GM23338 (cell line): ENCODE measurements at regions not wholly inside any gene's neighbourhood (a gene's known extent, or its start where the extent isn't known, plus 50 kb on each side); places are given as distances from the start of the nearest gene placed in this dataset.

Source experiments
- ATAC-seq: fragments of 200-7000 bp; cut with Tn5 transposase; 3 replicates; pipeline ENCODE4 v1.9.1; 2020
- DNase-seq: peaks from one replicate; pipeline ENCODE4 v3.0.0-alpha.2; 2015; ENCODE audit warnings: low spot score
- H2AFZ ChIP-seq: fragments of 200-600 bp; sonication (generic); 2 replicates; pipeline ENCODE4 v1.8.0; 2016; ENCODE audit warnings: antibody characterized with exemption, mild to moderate bottlenecking, moderate library complexity
- H3F3A ChIP-seq: fragments of 200-600 bp; sonication (generic); replicated peaks from 2 replicates; pipeline ENCODE4 v1.8.0; 2017; ENCODE audit warnings: antibody characterized with exemption, mixed run types, low read depth
- H3K27ac ChIP-seq: fragments of 200-600 bp; sonication (generic); 2 replicates; pipeline ENCODE4 v1.6.1; 2016; ENCODE audit warnings: low read depth
- H3K27me3 ChIP-seq: fragments of 200-600 bp; sonication (generic); 2 replicates; pipeline ENCODE4 v1.8.0; 2016; ENCODE audit warnings: mild to moderate bottlenecking, mixed run types, moderate library complexity; ENCODE audit not compliant: insufficient read depth
- H3K36me3 ChIP-seq: fragments of 200-600 bp; sonication (generic); 2 replicates; pipeline ENCODE4 v1.8.0; 2016; ENCODE audit warnings: mild to moderate bottlenecking; ENCODE audit not compliant: insufficient read depth
- H3K4me1 ChIP-seq: fragments of 200-600 bp; sonication (generic); 2 replicates; pipeline ENCODE4 v1.8.0; 2016; ENCODE audit warnings: mild to moderate bottlenecking, moderate library complexity; ENCODE audit not compliant: insufficient read depth
- H3K4me2 ChIP-seq: fragments of 200-600 bp; sonication (generic); 2 replicates; pipeline ENCODE4 v1.7.1; 2017; ENCODE audit warnings: mixed run types
- H3K4me3 ChIP-seq: fragments of 200-600 bp; sonication (generic); 2 replicates; pipeline ENCODE4 v1.6.1; 2016; ENCODE audit warnings: mixed run types
- H3K79me2 ChIP-seq: fragments of 200-600 bp; sonication (generic); replicated peaks from 2 replicates; pipeline ENCODE4 v1.8.0; 2017; ENCODE audit warnings: mild to moderate bottlenecking; ENCODE audit not compliant: insufficient read depth
- H3K9me2 ChIP-seq: fragments of 200-600 bp; sonication (generic); 2 replicates; pipeline ENCODE4 v1.8.0; 2017; ENCODE audit not compliant: insufficient read depth
- H4K20me1 ChIP-seq: fragments of 200-600 bp; sonication (generic); replicated peaks from 2 replicates; pipeline ENCODE4 v1.8.0; 2017; ENCODE audit warnings: mild to moderate bottlenecking; ENCODE audit not compliant: insufficient read depth
- H3K27ac Mint-ChIP-seq: 2 replicates; pipeline ENCODE4 v1.8.0; 2020; ENCODE audit warnings: inconsistent platforms, mild to moderate bottlenecking, moderate library complexity, mixed read lengths
- H3K27me3 Mint-ChIP-seq: 3 replicates; pipeline ENCODE4 v1.8.0; 2022; ENCODE audit warnings: low read depth, mild to moderate bottlenecking, moderate library complexity, mixed read lengths, inconsistent platforms; ENCODE audit not compliant: insufficient read depth, poor library complexity
- H3K36me3 Mint-ChIP-seq: 3 replicates; pipeline ENCODE4 v1.8.0; 2021; ENCODE audit warnings: low read depth, mild to moderate bottlenecking, inconsistent platforms, moderate library complexity, mixed read lengths
- H3K4me1 Mint-ChIP-seq: 3 replicates; pipeline ENCODE4 v1.8.0; 2020; ENCODE audit warnings: mild to moderate bottlenecking, inconsistent platforms, mixed read lengths
- H3K4me3 Mint-ChIP-seq: 3 replicates; pipeline ENCODE4 v1.8.0; 2021; ENCODE audit warnings: moderate library complexity, mild to moderate bottlenecking, inconsistent platforms, mixed read lengths
- H3K9me3 Mint-ChIP-seq: 3 replicates; pipeline ENCODE4 v1.8.0; 2020; ENCODE audit warnings: moderate library complexity, mild to moderate bottlenecking, inconsistent platforms, mixed read lengths
- CREB1 ChIP-seq: fragments of 250-450 bp; sonication (Bioruptor Pico); IDR thresholded peaks from 2 replicates; pipeline ENCODE4 v1.5.0; 2020; ENCODE audit warnings: low read depth, mild to moderate bottlenecking, moderate library complexity
- CTCF ChIP-seq, 2 experiments: fragments of 200-600 bp in 1 of 2; sonication (generic) in 1 of 2; conservative IDR thresholded peaks; 2 replicates each; pipeline versions ENCODE4 v1.5.1 to v1.6.1; 2016 to 2017; ENCODE audit warnings: antibody characterized with exemption in 2 of 2, low read depth in 2 of 2, mild to moderate bottlenecking in 2 of 2, moderate library complexity in 1 of 2
- ETS1 ChIP-seq: IDR thresholded peaks from 2 replicates; pipeline ENCODE4 v1.6.1; 2016; ENCODE audit warnings: antibody characterized with exemption
- EZH2 ChIP-seq: fragments of 200-600 bp; sonication (generic); IDR thresholded peaks from one replicate; pipeline ENCODE4 v1.8.0; 2017; ENCODE audit warnings: antibody characterized with exemption, mild to moderate bottlenecking, low read depth; ENCODE audit not compliant: unreplicated experiment
- EZH2phosphoT487 ChIP-seq: fragments of 200-600 bp; sonication (generic); IDR thresholded peaks from one replicate; pipeline ENCODE4 v1.8.1; 2018; ENCODE audit warnings: antibody characterized with exemption; ENCODE audit not compliant: unreplicated experiment
- JUNB ChIP-seq: IDR thresholded peaks from one replicate; pipeline ENCODE4 v1.6.1; 2016; ENCODE audit warnings: antibody characterized with exemption; ENCODE audit not compliant: unreplicated experiment
- NANOG ChIP-seq: IDR thresholded peaks from 2 replicates; pipeline ENCODE4 v1.6.1; 2016; ENCODE audit warnings: antibody characterized with exemption, borderline replicate concordance
- REST ChIP-seq: IDR thresholded peaks from one replicate; pipeline ENCODE4 v1.6.1; 2018; ENCODE audit warnings: antibody characterized with exemption; ENCODE audit not compliant: unreplicated experiment
- STAT1 ChIP-seq: IDR thresholded peaks from one replicate; pipeline ENCODE4 v1.6.1; 2016; ENCODE audit warnings: antibody characterized with exemption; ENCODE audit not compliant: unreplicated experiment
- ZNF331 ChIP-seq: fragments of 250-450 bp; sonication (Bioruptor Pico); IDR thresholded peaks from 2 replicates; pipeline ENCODE4 v1.5.0; 2020; ENCODE audit warnings: low read depth, mild to moderate bottlenecking, moderate library complexity
- ZNF462 ChIP-seq: fragments of 250-450 bp; sonication (Bioruptor Pico); IDR thresholded peaks from 2 replicates; pipeline ENCODE4 v1.5.0; 2020; ENCODE audit warnings: mild to moderate bottlenecking, moderate library complexity

- TF ChIP-seq ZNF462 (no peak), NANOG (no peak), CTCF (conservative IDR thresholded peaks at IDR 0.05; ENCODE audit: low read depth in 2 of 2) (no peak), CREB1 (no peak), EZH2phosphoT487 (no peak)
Measured at GRCh38 chrX:69068301-69069085, 96.8 kb downstream of the PJA1 start (continued).

GRCh38 chrX:69067841-69068240 lies 97.4 kb downstream of the PJA1 start:
- Mint-ChIP-seq H3K4me3 (no peak overlapping the region), H3K9me3 (no peaks in the 10 kb centered on the region; the same call in 2 of the 3 replicates), H3K27ac (no peak overlapping the region), H3K36me3 (no peaks in the 10 kb centered on the region), H3K27me3 (peaks cover 8% of the 10 kb centered on the region), H3K4me1 (peaks cover 9% of the 10 kb centered on the region; the same call in 2 of the 3 replicates)
- ATAC-seq: no peak
- H2AFZ ChIP-seq: no peak overlapping the region
- H3K9me2 ChIP-seq: no peaks in the 10 kb centered on the region
- no peaks in the 10 kb centered on the region for H3F3A ChIP-seq
- H3K4me3 ChIP-seq: no peak overlapping the region
- no peaks in the 10 kb centered on the region for H4K20me1 ChIP-seq
- H3K27ac ChIP-seq: no peak overlapping the region
- H3K27me3 ChIP-seq: no peaks in the 10 kb centered on the region
- no peaks in the 10 kb centered on the region for H3K4me1 ChIP-seq
- no peak for DNase-seq
- no peaks in the 10 kb centered on the region for H3K36me3 ChIP-seq
- H3K4me2 ChIP-seq: no peak overlapping the region
- no peaks in the 10 kb centered on the region for H3K79me2 ChIP-seq
- TF ChIP-seq JUNB (no peak), NANOG (no peak), ETS1 (no peak), EZH2 (no peak), REST (no peak), STAT1 (no peak), CREB1 (no peak), ZNF331 (CRISPR knock-in tag) (no peak)
